SH-SY5Y (cell line): ENCODE measurements at regions not wholly inside any gene's neighbourhood (a gene's known extent, or its start where the extent isn't known, plus 50 kb on each side); places are given as distances from the start of the nearest gene placed in this dataset.

ENCODE experiments used
- GATA2 ChIP-seq: IDR thresholded peaks from 2 replicates; pipeline ENCODE4 v1.6.1; 2011; ENCODE audit warnings: mild to moderate bottlenecking, low read depth, low read length
- GATA3 ChIP-seq: IDR thresholded peaks from 2 replicates; pipeline ENCODE4 v1.6.1; 2011; ENCODE audit warnings: low read depth, mild to moderate bottlenecking, low read length, moderate library complexity

DNA sequence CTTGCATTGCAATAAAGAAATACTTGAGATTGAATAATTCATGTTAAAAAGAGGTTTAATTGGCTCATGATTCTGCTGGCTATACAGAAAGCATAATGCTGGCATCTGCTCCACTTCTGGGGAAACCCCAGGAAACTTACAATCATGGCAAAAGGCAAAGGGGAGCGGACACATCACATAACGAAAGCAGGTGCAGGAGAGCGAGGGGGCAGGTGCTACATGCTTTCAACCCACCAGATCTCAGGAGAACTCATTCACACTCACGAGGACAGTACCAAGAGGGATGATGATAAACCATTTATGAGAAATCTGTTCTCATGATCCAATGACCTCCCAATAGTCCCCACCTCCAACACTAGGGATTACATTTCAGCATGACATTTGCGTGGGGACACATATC lies 172.6 kb downstream of the RASSF9 start:
- TF ChIP-seq GATA3 (no peak), GATA2 (no peak)
